IPS-15b (cell line): ENCODE measurements at regions not wholly inside any gene's neighbourhood (a gene's known extent, or its start where the extent isn't known, plus 50 kb on each side); places are given as distances from the start of the nearest gene placed in this dataset.

Source experiments
- H3K27me3 ChIP-seq: one replicate; pipeline ENCODE4 v1.6.1; 2013; ENCODE audit warnings: low read length; ENCODE audit not compliant: control insufficient read depth, insufficient read depth
- H3K36me3 ChIP-seq: one replicate; pipeline ENCODE4 v1.6.1; 2013; ENCODE audit warnings: low read length; ENCODE audit not compliant: control insufficient read depth, insufficient read depth
- H3K4me1 ChIP-seq: one replicate; pipeline ENCODE4 v1.6.1; 2013; ENCODE audit warnings: mild to moderate bottlenecking, low read length; ENCODE audit not compliant: control insufficient read depth, insufficient read depth
- H3K4me3 ChIP-seq: one replicate; pipeline ENCODE4 v1.5.1; 2013; ENCODE audit warnings: low read depth, low read length
- H3K9ac ChIP-seq: one replicate; pipeline ENCODE4 v1.6.1; 2013; ENCODE audit warnings: low read depth, mild to moderate bottlenecking, low read length
- H3K9me3 ChIP-seq: one replicate; pipeline ENCODE4 v1.6.1; 2013; ENCODE audit warnings: mild to moderate bottlenecking, low read length; ENCODE audit not compliant: control insufficient read depth, insufficient read depth

DNA sequence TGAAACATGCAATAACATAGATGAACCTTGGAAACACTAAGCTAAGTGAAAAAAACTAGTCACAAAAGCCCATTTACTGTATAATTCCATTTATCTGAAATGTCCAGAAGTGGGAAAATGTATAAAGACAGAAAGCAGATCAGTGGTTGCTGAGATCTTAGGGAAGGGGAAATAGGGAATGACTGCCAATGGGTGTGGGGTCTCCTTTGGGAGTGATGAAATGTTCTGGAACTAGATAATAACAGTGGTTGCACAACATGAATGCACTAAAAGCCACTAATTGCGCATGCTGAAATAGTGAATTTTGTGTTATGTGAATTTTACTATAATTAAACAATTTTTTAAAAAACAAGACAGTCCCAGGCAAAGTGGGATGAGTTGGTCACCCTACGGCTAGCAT, 472.8 kb downstream of the CCDC171 start:
- H3K9ac ChIP-seq, result no peak overlapping the region
- H3K4me3 ChIP-seq, result no peak overlapping the region
- H3K4me1 ChIP-seq, result no peaks in the 10 kb centered on the region
- H3K9me3 ChIP-seq, result no peaks in the 10 kb centered on the region
- H3K36me3 ChIP-seq, result no peaks in the 10 kb centered on the region
- H3K27me3 ChIP-seq, result no peaks in the 10 kb centered on the region

DNA sequence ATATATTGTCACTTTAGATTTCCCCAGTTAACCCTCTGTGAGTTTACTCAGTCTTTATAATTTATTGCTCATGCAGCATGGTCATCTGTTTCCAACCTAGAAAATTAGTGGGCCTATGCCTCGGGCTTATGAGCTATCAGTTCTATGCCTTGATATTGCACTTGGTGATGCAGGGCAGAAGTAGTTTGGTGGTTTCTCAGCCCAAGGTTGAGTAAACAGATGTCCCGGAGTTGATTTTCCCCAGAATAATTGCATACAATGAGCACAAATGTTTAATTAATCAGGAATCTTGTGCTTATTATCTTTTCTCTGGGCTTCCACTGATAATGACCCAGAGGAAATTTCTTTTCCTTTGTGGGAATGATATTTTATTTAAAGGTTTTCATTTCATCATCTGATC, 474.0 kb downstream of the CCDC171 start:
- H3K4me3 ChIP-seq, result no peak overlapping the region
- H3K4me1 ChIP-seq, result no peaks in the 10 kb centered on the region
- H3K9me3 ChIP-seq, result no peaks in the 10 kb centered on the region

DNA sequence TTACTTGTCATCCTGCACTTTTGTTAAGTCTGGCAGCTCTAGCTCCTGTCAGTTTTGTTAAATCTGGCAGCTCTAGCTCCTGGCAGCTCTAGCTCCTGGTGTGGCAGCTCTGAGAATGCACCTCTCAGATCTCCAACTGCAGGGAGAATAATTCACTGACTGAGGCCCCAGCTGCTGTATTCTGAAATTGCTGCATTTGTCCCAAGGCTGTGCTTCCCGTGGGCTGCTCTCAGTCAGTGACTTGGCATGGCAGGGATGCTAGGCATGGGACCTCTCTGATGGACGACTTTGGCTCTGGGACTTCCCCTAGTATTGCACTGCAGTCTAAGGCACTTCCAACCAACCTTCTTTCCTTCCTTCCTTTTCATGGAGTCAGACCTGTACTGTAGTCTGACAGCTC, 475.7 kb downstream of the CCDC171 start:
- Histone ChIP-seq H3K27me3 (no peaks in the 10 kb centered on the region), H3K4me3 (no peak overlapping the region), H3K4me1 (no peaks in the 10 kb centered on the region), H3K9me3 (no peaks in the 10 kb centered on the region), H3K36me3 (no peaks in the 10 kb centered on the region), H3K9ac (no peak overlapping the region)

More for the DNA sequence above, 474.0 kb downstream of the CCDC171 start:
- Histone ChIP-seq H3K27me3 (no peaks in the 10 kb centered on the region), H3K9ac (no peak overlapping the region), H3K36me3 (no peaks in the 10 kb centered on the region)

DNA sequence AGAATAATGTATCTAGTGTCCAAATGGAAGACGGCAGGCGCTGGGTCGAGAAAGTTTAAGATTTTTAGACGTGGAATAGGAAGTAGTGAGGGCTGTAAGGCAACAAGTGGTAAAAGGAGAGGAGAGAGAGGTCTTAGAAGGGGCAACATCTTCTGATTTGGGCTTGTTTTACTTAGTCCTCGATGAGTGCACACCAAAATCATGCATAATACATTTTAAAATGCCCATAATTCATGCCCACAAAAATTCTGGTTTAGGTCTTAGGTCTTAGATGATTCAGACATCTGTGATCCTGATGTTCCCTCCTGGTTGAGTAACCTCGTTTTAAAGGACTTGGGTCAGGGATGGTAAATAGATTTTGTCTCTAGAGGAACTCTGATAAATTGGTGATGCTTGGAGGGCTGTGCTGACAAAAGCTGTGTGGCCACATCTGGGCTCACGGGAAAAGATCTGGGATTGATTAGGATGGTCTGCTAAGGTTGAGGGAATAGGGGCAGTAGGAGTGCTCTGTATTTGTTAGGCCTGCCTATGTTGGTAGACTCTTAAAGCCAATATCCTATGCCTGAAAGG, 476.3 kb downstream of the CCDC171 start:
- Histone ChIP-seq H3K4me1 (no peaks in the 10 kb centered on the region), H3K27me3 (no peaks in the 10 kb centered on the region), H3K36me3 (no peaks in the 10 kb centered on the region), H3K9ac (no peak overlapping the region), H3K4me3 (no peak overlapping the region), H3K9me3 (no peaks in the 10 kb centered on the region)

DNA sequence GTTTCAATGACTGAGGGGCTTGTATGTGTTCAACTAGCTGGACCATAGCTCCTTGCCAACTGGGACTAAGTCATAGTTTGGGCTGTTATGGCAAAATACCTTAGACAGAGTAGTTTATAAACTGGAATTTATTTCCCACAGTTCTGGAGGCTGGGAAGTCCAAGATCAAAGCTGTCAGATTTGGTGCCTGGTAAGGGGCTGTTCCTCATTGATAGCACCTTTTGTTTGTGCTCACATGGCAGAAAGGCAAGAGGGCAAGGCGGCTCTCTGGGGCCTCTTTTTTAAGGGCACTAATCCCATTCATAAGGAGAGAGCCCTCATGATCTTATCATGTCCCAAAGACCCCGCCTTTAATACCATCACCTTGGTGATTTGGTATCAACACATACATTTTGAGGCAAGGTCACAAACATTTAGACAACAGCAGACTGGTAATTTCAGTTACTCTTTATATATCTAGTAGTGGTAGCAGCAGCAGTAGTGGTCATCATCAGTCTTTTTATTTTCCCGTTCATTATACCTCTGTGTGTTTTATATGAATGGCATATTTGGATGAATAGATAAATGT, 477.0 kb downstream of the CCDC171 start:
- Histone ChIP-seq H3K9me3 (no peaks in the 10 kb centered on the region), H3K4me3 (no peak overlapping the region), H3K4me1 (no peaks in the 10 kb centered on the region), H3K27me3 (no peaks in the 10 kb centered on the region), H3K36me3 (no peaks in the 10 kb centered on the region), H3K9ac (no peak overlapping the region)

DNA sequence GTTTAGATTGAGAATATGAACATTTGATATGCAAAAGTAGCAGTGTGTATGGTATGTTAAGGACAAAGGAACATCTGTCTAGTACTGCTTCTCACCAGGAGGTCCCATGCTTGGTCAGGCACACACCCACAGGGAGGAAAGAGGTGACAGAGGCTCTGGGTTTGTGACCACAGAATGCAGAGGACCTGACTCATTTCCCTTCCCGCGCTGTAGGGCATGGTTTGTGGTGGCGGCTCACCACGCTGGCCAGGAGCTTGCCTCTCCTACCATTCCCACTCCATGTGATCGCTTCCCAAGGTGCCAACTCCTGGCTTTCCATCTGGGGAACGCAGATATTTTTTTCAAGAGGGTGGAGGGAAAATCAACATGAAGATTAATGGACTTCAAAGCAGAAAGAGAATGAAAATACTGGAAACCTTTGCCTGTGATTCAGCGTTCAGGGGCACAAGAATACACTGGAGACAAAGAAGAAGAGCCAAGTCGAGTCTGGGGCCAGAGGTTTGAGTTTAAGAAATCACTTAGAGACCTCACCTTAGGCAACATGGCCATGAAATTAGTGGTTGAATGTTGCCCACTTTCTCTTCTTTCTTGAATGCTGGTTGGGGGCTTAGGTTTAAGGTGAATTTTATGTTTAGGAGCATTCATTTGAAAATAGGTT, 477.8 kb downstream of the CCDC171 start:
- Histone ChIP-seq H3K9ac (no peak overlapping the region), H3K36me3 (no peaks in the 10 kb centered on the region)

DNA sequence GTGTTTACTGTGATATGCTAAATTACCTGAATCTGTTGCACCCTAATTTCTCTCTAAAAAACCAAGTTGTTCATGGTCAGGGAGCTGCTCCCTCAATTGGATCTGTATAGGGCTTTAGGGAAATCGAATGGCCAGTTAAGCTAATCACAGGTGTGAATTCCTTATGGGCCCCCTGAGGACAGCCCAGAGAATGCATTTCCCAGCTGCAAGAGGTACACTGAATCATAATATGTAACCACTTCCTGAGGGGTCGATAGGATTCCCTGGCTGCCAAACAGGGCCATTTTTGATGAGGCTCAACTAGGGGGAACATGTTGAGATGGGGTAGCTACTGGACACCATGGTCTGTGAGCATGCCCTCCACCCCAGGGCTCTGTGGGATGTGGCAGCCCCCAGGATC, 478.6 kb downstream of the CCDC171 start:
- H3K27me3 ChIP-seq, result no peaks in the 10 kb centered on the region
- H3K4me1 ChIP-seq, result no peaks in the 10 kb centered on the region
- no peaks in the 10 kb centered on the region for H3K9me3 ChIP-seq
- H3K4me3 ChIP-seq, result no peak overlapping the region
- H3K9ac ChIP-seq, result no peak overlapping the region
- H3K36me3 ChIP-seq, result no peaks in the 10 kb centered on the region

More for the DNA sequence above, 477.8 kb downstream of the CCDC171 start:
- Histone ChIP-seq H3K4me1 (no peaks in the 10 kb centered on the region), H3K9me3 (no peaks in the 10 kb centered on the region), H3K27me3 (no peaks in the 10 kb centered on the region), H3K4me3 (no peak overlapping the region)

DNA sequence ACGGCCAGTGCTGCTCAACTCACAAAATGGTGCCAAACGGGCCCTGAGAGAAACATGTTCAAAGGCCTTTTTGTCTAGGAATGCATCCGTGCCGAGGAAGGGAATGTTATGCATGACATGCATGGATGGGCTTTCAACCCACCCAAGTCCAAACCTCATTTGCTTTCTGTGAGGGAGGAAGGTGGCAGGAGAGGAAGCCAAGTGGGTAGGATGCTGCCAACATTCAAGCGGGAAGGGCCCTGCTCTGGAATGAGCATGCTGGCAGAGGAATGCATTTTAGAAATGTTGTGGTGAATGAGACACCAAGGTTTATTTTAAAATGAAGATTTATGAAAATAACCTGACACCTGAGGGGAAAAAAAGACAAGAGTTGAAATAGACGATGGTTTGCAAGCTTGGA, 479.1 kb downstream of the CCDC171 start:
- Histone ChIP-seq H3K27me3 (no peaks in the 10 kb centered on the region), H3K36me3 (no peaks in the 10 kb centered on the region), H3K9me3 (no peaks in the 10 kb centered on the region), H3K9ac (no peak overlapping the region), H3K4me3 (no peak overlapping the region), H3K4me1 (no peaks in the 10 kb centered on the region)

DNA sequence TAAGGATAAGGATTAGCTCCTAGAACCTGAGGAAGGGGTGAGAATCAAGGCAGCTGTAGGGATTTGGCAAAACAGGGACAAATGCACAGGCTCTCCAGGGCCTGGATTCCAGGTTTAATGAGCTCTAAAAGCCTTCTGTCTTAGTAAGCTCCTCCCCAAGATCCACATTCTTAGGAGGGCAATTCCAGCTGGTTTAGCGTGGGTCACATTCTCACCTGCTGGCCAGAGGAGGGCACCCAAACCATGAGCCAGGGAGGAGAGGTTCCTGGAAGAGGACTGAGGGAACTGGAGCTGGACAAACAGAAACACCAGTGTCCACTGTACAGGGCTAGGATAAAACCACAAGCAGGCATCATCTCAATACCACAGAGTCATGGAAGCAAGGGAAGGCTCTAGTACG, 480.0 kb downstream of the CCDC171 start:
- Histone ChIP-seq H3K27me3 (no peaks in the 10 kb centered on the region), H3K36me3 (no peaks in the 10 kb centered on the region), H3K4me1 (no peaks in the 10 kb centered on the region), H3K9ac (no peak overlapping the region), H3K9me3 (no peaks in the 10 kb centered on the region), H3K4me3 (no peak overlapping the region)

DNA sequence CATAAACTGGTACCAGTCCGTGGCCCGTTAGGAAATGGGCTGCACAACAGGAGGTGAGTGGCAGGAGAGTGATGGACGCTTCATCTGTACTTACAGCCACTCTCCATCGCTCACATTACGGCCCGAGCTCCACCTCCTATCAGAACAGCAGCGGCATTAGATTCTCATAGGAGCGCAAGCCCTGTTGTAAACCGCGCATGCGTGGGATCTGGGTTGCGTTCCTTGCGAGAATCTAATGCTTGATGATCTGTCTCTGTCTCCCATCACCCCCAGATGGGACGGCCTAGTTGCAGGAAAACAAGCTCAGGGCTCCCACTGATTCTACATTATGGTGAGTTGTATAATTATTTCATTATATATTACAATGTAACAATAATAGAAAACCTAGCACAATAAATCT, 480.4 kb downstream of the CCDC171 start:
- no peaks in the 10 kb centered on the region for H3K27me3 ChIP-seq
- H3K9ac ChIP-seq, result no peak overlapping the region
- H3K9me3 ChIP-seq, result no peaks in the 10 kb centered on the region
- no peak overlapping the region for H3K4me3 ChIP-seq
- no peaks in the 10 kb centered on the region for H3K4me1 ChIP-seq
- H3K36me3 ChIP-seq, result no peaks in the 10 kb centered on the region

DNA sequence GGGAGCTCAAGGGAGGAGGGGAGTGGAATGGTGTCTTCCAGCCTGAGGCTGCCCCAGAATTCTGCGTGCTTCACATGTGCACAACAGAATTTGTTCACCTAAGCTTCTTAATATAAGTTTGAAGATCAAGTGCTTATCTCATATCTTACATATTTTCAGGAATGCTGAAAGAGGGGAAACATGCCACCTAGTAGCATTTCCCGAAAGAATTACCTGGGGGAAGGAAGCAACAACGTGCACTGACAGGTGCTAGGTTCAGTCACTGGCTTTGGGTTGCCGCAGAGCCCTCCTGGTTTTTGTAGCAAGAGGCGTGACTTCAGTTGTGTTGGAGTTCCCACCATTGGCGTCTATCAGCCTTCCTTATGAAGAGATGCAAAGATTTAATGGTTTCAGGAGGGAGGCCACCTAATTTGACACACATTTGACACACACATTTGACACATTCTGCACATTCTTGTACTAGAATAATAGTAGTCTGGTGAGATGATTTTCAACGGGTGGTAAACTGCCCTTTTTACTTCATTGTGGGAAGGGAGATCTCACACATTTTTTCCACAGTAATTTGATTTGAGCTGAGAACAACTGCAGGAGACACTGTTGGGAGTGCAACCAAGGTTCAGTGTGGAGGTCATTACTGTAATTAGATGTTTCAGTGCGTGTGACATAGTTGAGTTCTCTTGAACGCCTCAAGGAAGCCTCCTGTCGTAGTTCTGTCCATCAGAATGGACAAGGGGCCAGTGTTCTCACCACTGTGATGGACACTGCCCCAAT, 481.3 kb downstream of the CCDC171 start:
- Histone ChIP-seq H3K9ac (no peak overlapping the region), H3K36me3 (no peaks in the 10 kb centered on the region)

More for the DNA sequence above, 481.3 kb downstream of the CCDC171 start:
- no peaks in the 10 kb centered on the region for H3K27me3 ChIP-seq
- H3K4me3 ChIP-seq, result no peak overlapping the region
- no peaks in the 10 kb centered on the region for H3K9me3 ChIP-seq
- H3K4me1 ChIP-seq, result no peaks in the 10 kb centered on the region
